ENCODE measurements at regions not wholly inside any gene's neighbourhood (a gene's known extent, or its start where the extent isn't known, plus 50 kb on each side); places are given as distances from the start of the nearest gene placed in this dataset.
A peak's percentile ranks its signal among the peaks of the same experiment; 100 is the strongest.

DNA sequence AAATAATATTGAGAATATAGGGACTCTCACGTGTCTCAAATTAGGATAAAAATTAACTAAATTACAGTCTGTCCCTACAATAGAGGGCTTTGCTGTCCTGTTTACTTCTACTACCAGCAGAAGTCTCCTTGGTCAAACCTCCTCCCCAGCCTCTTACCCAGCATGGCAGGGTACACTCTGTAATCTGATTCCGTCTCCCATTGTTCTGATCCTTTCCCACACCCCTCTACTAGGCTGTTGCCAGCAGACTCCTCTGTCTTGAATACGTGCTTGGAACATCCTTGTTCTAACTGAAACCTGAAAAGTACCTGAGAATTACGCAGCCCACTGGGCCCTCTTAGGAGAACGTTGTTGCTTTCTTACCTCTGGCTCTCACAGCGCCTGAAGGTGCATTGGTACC lies 112.2 kb upstream of the PREP start:
- no peak overlapping the region for H3K9ac ChIP-seq (ENCODE audit: insufficient read depth, low read length, poor library complexity, severe bottlenecking)
- H3K4me2 ChIP-seq (replicated peaks; ENCODE audit: extremely low read depth, low read length, poor library complexity, severe bottlenecking) = no peak overlapping the region
- Mint-ChIP-seq H3K9me3 (peaks cover 0 to 6% (median 2%) of the 10 kb centered on the region in 7 donors), H3K4me1 (no peaks in the 10 kb centered on the region), H3K36me3 (no peaks in the 10 kb centered on the region), H3K27me3 (ENCODE audit: low read depth in 3 of 3) (peaks cover 2 to 5% (median 3%) of the 10 kb centered on the region in 3 donors), H3K27ac (peak overlapping the region in 1 of 7 donors; percentile 79), H3K4me3 (no peak overlapping the region)
- intact Hi-C loops (cut with micrococcal nuclease) = no loop called here
- no peaks in the 10 kb centered on the region for H3K36me3 ChIP-seq (replicated peaks in 1 of 2; ENCODE audit: control insufficient read depth in 1 of 2, insufficient read depth in 2 of 2, low read length in 2 of 2)
- no peaks in the 10 kb centered on the region for H4K20me1 ChIP-seq (ENCODE audit: insufficient read depth, low read length)
- H3K27ac ChIP-seq (ENCODE audit: low read depth in 1 of 2, low read length in 2 of 2) = no peak overlapping the region
- no peaks in the 10 kb centered on the region for H3K9me3 ChIP-seq (replicated peaks in 1 of 2; ENCODE audit: control insufficient read depth in 1 of 2, insufficient read depth in 1 of 2, low read length in 2 of 2)
- no peak for TF ChIP-seq CTCF (IDR thresholded peaks at IDR 0.05)
- H2AFZ ChIP-seq (ENCODE audit: insufficient read depth, low read depth, low read length, poor library complexity, severe bottlenecking) = no peak overlapping the region
- 91% methylated on average over 5 of the region's 6 CpGs for WGBS (ENCODE audit: insufficient coverage)
- peaks cover 0 to 2% of the 10 kb centered on the region in 2 donors for H3K27me3 ChIP-seq (ENCODE audit: control insufficient read depth in 2 of 2, insufficient read depth in 2 of 2, low read length in 2 of 2)
- no peaks in the 10 kb centered on the region for H3K4me1 ChIP-seq (ENCODE audit: control insufficient read depth in 1 of 2, insufficient read depth in 2 of 2, low read length in 2 of 2)
- no peaks in the 10 kb centered on the region for H3K79me2 ChIP-seq (ENCODE audit: insufficient read depth, low read length)
- H3K4me3 ChIP-seq (replicated peaks in 1 of 3; ENCODE audit: low read depth in 2 of 3, low read length in 3 of 3) = no peak overlapping the region
- no peak for DNase-seq

DNA sequence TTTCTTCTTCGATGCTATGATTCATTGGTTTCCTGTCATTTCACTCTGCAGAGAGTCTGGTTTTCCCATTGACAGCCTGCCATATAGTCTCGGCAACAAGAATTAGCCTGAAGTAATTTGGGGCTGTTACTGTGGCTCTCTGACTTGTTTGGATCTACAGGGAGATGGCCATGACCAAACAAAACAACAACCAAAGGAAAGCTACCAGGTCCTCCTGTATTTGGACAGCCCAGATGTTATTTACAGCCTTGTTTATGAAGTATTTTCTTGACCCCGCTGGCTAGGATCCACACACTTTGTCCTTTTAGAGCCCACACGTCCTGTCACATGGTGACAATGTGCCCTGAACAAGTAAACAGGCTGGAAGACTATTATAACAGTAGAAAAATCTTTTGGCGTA lies 111.4 kb upstream of the PREP start:
- Mint-ChIP-seq H3K27ac (no peak overlapping the region), H3K4me3 (no peak overlapping the region)
- no peaks in the 10 kb centered on the region for H3K79me2 ChIP-seq (ENCODE audit: insufficient read depth, low read length)

More for the DNA sequence above, 111.4 kb upstream of the PREP start:
- Mint-ChIP-seq H3K36me3 (no peaks in the 10 kb centered on the region), H3K9me3 (peaks cover 0 to 6% (median 2%) of the 10 kb centered on the region in 7 donors), H3K27me3 (ENCODE audit: low read depth in 3 of 3) (peaks cover 2 to 5% (median 3%) of the 10 kb centered on the region in 3 donors), H3K4me1 (no peaks in the 10 kb centered on the region)
- H3K4me3 ChIP-seq (replicated peaks in 1 of 3; ENCODE audit: low read depth in 2 of 3, low read length in 3 of 3) = no peak overlapping the region
- H2AFZ ChIP-seq (ENCODE audit: insufficient read depth, low read depth, low read length, poor library complexity, severe bottlenecking) = no peak overlapping the region
- no peak overlapping the region for H3K27ac ChIP-seq (ENCODE audit: low read depth in 1 of 2, low read length in 2 of 2)
- H3K36me3 ChIP-seq (replicated peaks in 1 of 2; ENCODE audit: control insufficient read depth in 1 of 2, insufficient read depth in 2 of 2, low read length in 2 of 2) = no peaks in the 10 kb centered on the region
- H3K27me3 ChIP-seq (ENCODE audit: control insufficient read depth in 2 of 2, insufficient read depth in 2 of 2, low read length in 2 of 2) = peaks cover 0 to 2% of the 10 kb centered on the region in 2 donors
- H3K9me3 ChIP-seq (replicated peaks in 1 of 2; ENCODE audit: control insufficient read depth in 1 of 2, insufficient read depth in 1 of 2, low read length in 2 of 2) = no peaks in the 10 kb centered on the region
- WGBS (ENCODE audit: insufficient coverage) = no CpG with 5 or more reads among the region's 5 CpGs
- H4K20me1 ChIP-seq (ENCODE audit: insufficient read depth, low read length) = no peaks in the 10 kb centered on the region
- H3K4me2 ChIP-seq (replicated peaks; ENCODE audit: extremely low read depth, low read length, poor library complexity, severe bottlenecking) = no peak overlapping the region
- no peak overlapping the region for H3K9ac ChIP-seq (ENCODE audit: insufficient read depth, low read length, poor library complexity, severe bottlenecking)
- no peak for DNase-seq
- H3K4me1 ChIP-seq (ENCODE audit: control insufficient read depth in 1 of 2, insufficient read depth in 2 of 2, low read length in 2 of 2) = no peaks in the 10 kb centered on the region
- TF ChIP-seq CTCF (IDR thresholded peaks at IDR 0.05) = no peak
- intact Hi-C loops (cut with micrococcal nuclease) = no loop called here
